Endodermal cell (in vitro differentiated cells): ENCODE measurements at regions not wholly inside any gene's neighbourhood (a gene's known extent, or its start where the extent isn't known, plus 50 kb on each side); places are given as distances from the start of the nearest gene placed in this dataset.

Experiments
- DNase-seq: peaks from one replicate; pipeline ENCODE4 v3.0.0-alpha.2; 2017
- H3K27ac ChIP-seq: 2 replicates; pipeline ENCODE4 v1.5.1; 2013; ENCODE audit warnings: mild to moderate bottlenecking, low read depth, low read length, moderate library complexity
- H3K27me3 ChIP-seq: 2 replicates; pipeline ENCODE4 v1.6.1; 2013; ENCODE audit warnings: mild to moderate bottlenecking, low read length, moderate library complexity; ENCODE audit not compliant: insufficient read depth, control insufficient read depth, poor library complexity, severe bottlenecking
- H3K36me3 ChIP-seq: 2 replicates; pipeline ENCODE4 v1.7.0; 2013; ENCODE audit warnings: mild to moderate bottlenecking, low read length, moderate library complexity; ENCODE audit not compliant: control insufficient read depth, insufficient read depth
- H3K4me1 ChIP-seq: one replicate; pipeline ENCODE4 v1.7.0; 2013; ENCODE audit warnings: low read length; ENCODE audit not compliant: control insufficient read depth, insufficient read depth
- H3K4me3 ChIP-seq: 2 replicates; pipeline ENCODE4 v1.5.1; 2013; ENCODE audit warnings: mild to moderate bottlenecking, low read length, moderate library complexity
- H3K9ac ChIP-seq: 2 replicates; pipeline ENCODE4 v1.6.1; 2013; ENCODE audit warnings: mild to moderate bottlenecking, low read length, moderate library complexity; ENCODE audit not compliant: poor library complexity, severe bottlenecking; ENCODE audit errors: extremely low read depth
- H3K9me3 ChIP-seq: 2 replicates; pipeline ENCODE4 v1.6.1; 2013; ENCODE audit warnings: mild to moderate bottlenecking, low read length, moderate library complexity; ENCODE audit not compliant: control insufficient read depth
- H3K27ac Mint-ChIP-seq: 2 replicates; pipeline ENCODE4 v1.8.0; 2020; ENCODE audit warnings: mixed read lengths
- H3K27me3 Mint-ChIP-seq: 2 replicates; pipeline ENCODE4 v1.8.0; 2021; ENCODE audit warnings: mild to moderate bottlenecking, mixed read lengths; ENCODE audit not compliant: insufficient read depth
- H3K36me3 Mint-ChIP-seq: 2 replicates; pipeline ENCODE4 v1.8.0; 2020; ENCODE audit warnings: low read depth, mixed read lengths
- H3K4me1 Mint-ChIP-seq: 2 replicates; pipeline ENCODE4 v1.8.0; 2020; ENCODE audit warnings: mixed read lengths
- H3K4me3 Mint-ChIP-seq: 2 replicates; pipeline ENCODE4 v1.8.0; 2020; ENCODE audit warnings: mild to moderate bottlenecking, moderate library complexity, mixed read lengths
- H3K9me3 Mint-ChIP-seq: 2 replicates; pipeline ENCODE4 v1.8.0; 2020; ENCODE audit warnings: mild to moderate bottlenecking, mixed read lengths
- WGBS, 2 experiments: methylation state at CpG; one replicate each; pipeline versions ENCODE4 v1.1.5 to v1.1.7; 2013; ENCODE audit warnings: missing lambda C conversion rate in 2 of 2, mixed read lengths in 1 of 2; ENCODE audit not compliant: insufficient coverage in 1 of 2, insufficient read length in 1 of 2; 5-methylcytosine and 5-hydroxymethylcytosine counted together
- TF ChIP-seq, protein P1 (sequence below): fragments of 200-600 bp; sonication (generic); conservative IDR thresholded peaks from 2 replicates; pipeline ENCODE4 v1.5.0; 2021; ENCODE audit warnings: antibody characterized with exemption, mild to moderate bottlenecking

DNA sequence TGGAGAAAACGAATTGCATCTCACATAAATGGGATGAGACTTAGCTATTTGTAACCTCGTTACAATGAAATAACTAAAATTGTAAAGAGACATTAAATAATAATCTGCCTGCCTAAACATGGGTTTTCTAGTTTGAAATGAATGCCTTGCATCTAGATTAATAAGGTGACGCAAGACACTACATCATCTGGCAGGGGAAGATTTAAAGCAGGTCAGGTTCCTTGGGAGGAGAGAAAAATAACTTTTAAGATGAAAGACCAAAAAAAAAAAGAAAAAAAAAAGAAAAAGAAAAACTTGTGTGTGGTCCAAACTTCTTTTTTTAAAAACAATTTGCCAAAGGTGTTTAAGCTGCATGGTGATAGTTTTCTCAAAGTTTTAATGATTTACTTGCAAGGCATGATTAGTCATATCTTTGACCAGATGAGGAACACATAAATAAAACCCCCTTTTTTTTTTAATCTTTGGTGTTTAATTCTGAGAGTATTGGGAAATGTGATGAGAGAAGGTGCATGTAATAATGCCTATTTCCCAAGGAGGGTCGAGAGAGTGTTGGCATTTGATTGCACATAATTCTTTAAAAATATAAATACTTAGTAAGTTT is 122.9 kb upstream of the ADAMTSL1 start:
- no peak overlapping the region for H3K27ac Mint-ChIP-seq
- H3K4me1 Mint-ChIP-seq: peaks cover 4% of the 10 kb centered on the region
- no peak overlapping the region for H3K9ac ChIP-seq
- no peak overlapping the region for H3K27ac ChIP-seq
- 98 to 100% methylated on average over 1 to 3 of the region's 4 CpGs for WGBS, 2 experiments
- no peaks in the 10 kb centered on the region for H3K9me3 ChIP-seq
- DNase-seq: no peak
- no peaks in the 10 kb centered on the region for H3K4me1 ChIP-seq
- H3K36me3 Mint-ChIP-seq: no peaks in the 10 kb centered on the region
- TF ChIP-seq, protein P1, sequence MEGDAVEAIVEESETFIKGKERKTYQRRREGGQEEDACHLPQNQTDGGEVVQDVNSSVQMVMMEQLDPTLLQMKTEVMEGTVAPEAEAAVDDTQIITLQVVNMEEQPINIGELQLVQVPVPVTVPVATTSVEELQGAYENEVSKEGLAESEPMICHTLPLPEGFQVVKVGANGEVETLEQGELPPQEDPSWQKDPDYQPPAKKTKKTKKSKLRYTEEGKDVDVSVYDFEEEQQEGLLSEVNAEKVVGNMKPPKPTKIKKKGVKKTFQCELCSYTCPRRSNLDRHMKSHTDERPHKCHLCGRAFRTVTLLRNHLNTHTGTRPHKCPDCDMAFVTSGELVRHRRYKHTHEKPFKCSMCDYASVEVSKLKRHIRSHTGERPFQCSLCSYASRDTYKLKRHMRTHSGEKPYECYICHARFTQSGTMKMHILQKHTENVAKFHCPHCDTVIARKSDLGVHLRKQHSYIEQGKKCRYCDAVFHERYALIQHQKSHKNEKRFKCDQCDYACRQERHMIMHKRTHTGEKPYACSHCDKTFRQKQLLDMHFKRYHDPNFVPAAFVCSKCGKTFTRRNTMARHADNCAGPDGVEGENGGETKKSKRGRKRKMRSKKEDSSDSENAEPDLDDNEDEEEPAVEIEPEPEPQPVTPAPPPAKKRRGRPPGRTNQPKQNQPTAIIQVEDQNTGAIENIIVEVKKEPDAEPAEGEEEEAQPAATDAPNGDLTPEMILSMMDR: no peak
- no peak overlapping the region for H3K4me3 ChIP-seq
- H3K27me3 Mint-ChIP-seq: no peaks in the 10 kb centered on the region
- no peaks in the 10 kb centered on the region for H3K36me3 ChIP-seq
- no peak overlapping the region for H3K4me3 Mint-ChIP-seq
- H3K27me3 ChIP-seq: no peaks in the 10 kb centered on the region
- peaks cover 3% of the 10 kb centered on the region for H3K9me3 Mint-ChIP-seq

DNA sequence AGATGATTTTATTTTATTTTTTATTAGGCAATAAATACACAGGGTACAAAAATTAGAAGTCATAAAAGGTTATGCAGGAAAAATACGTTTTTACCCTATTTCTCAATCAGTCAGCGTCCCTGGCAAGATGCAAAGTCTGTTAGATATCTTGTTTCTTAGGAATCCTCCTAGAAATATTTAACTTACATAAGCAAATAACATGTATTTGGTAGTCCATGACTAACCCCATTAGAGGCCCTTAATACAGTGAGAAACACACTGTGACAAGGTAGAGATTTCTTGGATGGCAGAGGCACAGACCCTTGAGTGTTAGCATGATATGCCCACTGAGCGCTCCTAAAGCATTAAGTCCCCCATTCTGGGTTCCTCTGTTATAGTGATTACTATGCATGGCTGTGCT is 121.2 kb upstream of the ADAMTSL1 start:
- Histone ChIP-seq H3K9ac (no peak overlapping the region), H3K4me1 (no peaks in the 10 kb centered on the region), H3K4me3 (no peak overlapping the region), H3K27me3 (no peaks in the 10 kb centered on the region), H3K36me3 (no peaks in the 10 kb centered on the region), H3K9me3 (no peaks in the 10 kb centered on the region), H3K27ac (no peak overlapping the region)
- Mint-ChIP-seq H3K4me1 (no peaks in the 10 kb centered on the region), H3K27ac (no peak overlapping the region), H3K4me3 (no peak overlapping the region), H3K27me3 (no peaks in the 10 kb centered on the region), H3K36me3 (no peaks in the 10 kb centered on the region), H3K9me3 (peaks cover 3% of the 10 kb centered on the region)
- no peak for DNase-seq
- 89 to 100% methylated on average over 1 to 3 of the region's 3 CpGs for WGBS, 2 experiments
- TF ChIP-seq, protein P1: no peak

DNA sequence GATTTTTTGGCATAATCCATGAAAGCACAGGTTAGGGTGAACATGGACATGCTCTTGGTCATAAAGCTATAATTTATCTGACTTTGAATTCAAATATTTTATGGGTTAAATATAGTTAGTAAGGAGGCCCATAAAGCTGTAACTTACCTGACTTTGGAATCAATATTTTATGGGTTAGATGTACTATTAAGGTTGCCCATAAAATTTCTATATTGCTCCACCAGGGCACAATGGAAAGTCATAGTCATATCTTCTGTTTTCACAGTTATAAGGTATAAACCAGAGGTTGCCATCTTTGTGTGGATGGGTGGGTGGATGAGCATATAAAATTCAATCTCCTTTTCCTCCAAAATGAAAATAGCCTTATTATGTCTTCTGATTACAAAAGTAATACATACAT is 120.5 kb upstream of the ADAMTSL1 start:
- Mint-ChIP-seq H3K4me1 (no peaks in the 10 kb centered on the region), H3K27me3 (no peaks in the 10 kb centered on the region), H3K27ac (no peak overlapping the region), H3K9me3 (peaks cover 3% of the 10 kb centered on the region), H3K36me3 (no peaks in the 10 kb centered on the region), H3K4me3 (no peak overlapping the region)
- no peaks in the 10 kb centered on the region for H3K4me1 ChIP-seq
- H3K36me3 ChIP-seq: no peaks in the 10 kb centered on the region
- no peaks in the 10 kb centered on the region for H3K27me3 ChIP-seq
- H3K9ac ChIP-seq: no peak overlapping the region
- H3K27ac ChIP-seq: no peak overlapping the region
- no peak overlapping the region for H3K4me3 ChIP-seq
- DNase-seq: no peak
- H3K9me3 ChIP-seq: no peaks in the 10 kb centered on the region
- TF ChIP-seq, protein P1: no peak
